Upper lobe of left lung (tissue), 6 donors: ENCODE measurements at regions not wholly inside any gene's neighbourhood (a gene's known extent, or its start where the extent isn't known, plus 50 kb on each side); places are given as distances from the start of the nearest gene placed in this dataset.

ENCODE experiments used
- ATAC-seq, 2 donors: fragments of 200-7000 bp; cut with Tn5 transposase; one replicate each; pipeline ENCODE4 v1.9.1; 2022; ENCODE audit warnings: mild to moderate bottlenecking in 2 of 2, moderate library complexity in 2 of 2; ENCODE audit not compliant: low FRiP score in 2 of 2
- DNase-seq, 2 donors: peaks; one replicate each; pipeline ENCODE4 v3.0.0-alpha.2; 2019 to 2020
- H3K27ac ChIP-seq, 4 donors: fragments of 200-600 bp; sonication (generic); one replicate each; pipeline ENCODE4 v1.5.1; 2016 to 2019
- H3K27me3 ChIP-seq, 4 donors: fragments of 200-600 bp; sonication (generic); one replicate each; pipeline ENCODE4 v1.5.1; 2017 to 2019
- H3K36me3 ChIP-seq, 4 donors: fragments of 200-600 bp; sonication (generic); one replicate each; pipeline ENCODE4 v1.5.1; 2016 to 2019
- H3K4me1 ChIP-seq, 4 donors: fragments of 200-600 bp; sonication (generic); one replicate each; pipeline ENCODE4 v1.5.1; 2018 to 2019
- H3K4me3 ChIP-seq, 4 donors: fragments of 200-600 bp; sonication (generic); one replicate each; pipeline ENCODE4 v1.5.1; 2017 to 2019; ENCODE audit warnings: mild to moderate bottlenecking in 2 of 4, moderate library complexity in 1 of 4
- H3K9me3 ChIP-seq, 4 donors: fragments of 200-600 bp; sonication (generic); one replicate each; pipeline ENCODE4 v1.5.1; 2018 to 2019
- EP300 ChIP-seq, 4 donors: sonication (generic); formaldehyde crosslinking; IDR thresholded peaks; one replicate each; pipeline ENCODE4 v1.5.1; 2017; ENCODE audit warnings: antibody characterized with exemption in 4 of 4, control low read depth in 2 of 4
- POLR2A ChIP-seq, 4 donors: fragments of 450-650 bp; IDR thresholded peaks; one replicate each; pipeline ENCODE4 v1.5.1; 2016 to 2017; ENCODE audit warnings: antibody characterized with exemption in 4 of 4, mild to moderate bottlenecking in 2 of 4
- POLR2AphosphoS5 ChIP-seq, 2 donors: sonication (generic); formaldehyde crosslinking; IDR thresholded peaks; one replicate each; pipeline ENCODE4 v1.5.1; 2017; ENCODE audit warnings: antibody characterized with exemption in 2 of 2
- WGBS, 2 donors: methylation state at CpG; one replicate each; pipeline ENCODE4 v1.1.5; 2017 to 2018; 5-methylcytosine and 5-hydroxymethylcytosine counted together
- TF ChIP-seq, protein P1 (sequence below), 6 experiments: fragments of 450-650 bp in 4 of 6; fragments of 200-600 bp in 2 of 6; sonication (generic) in 2 of 6; IDR thresholded peaks; one replicate each; pipeline ENCODE4 v1.5.1; 2016 to 2019; ENCODE audit warnings: antibody characterized with exemption in 6 of 6
- donor health status: DM: no; HTN: no; CAD: no; lungs with moderate emphysema.
- donor health status: DM: no; HTN: yes; CAD: no; lungs with severe emphysema.

DNA sequence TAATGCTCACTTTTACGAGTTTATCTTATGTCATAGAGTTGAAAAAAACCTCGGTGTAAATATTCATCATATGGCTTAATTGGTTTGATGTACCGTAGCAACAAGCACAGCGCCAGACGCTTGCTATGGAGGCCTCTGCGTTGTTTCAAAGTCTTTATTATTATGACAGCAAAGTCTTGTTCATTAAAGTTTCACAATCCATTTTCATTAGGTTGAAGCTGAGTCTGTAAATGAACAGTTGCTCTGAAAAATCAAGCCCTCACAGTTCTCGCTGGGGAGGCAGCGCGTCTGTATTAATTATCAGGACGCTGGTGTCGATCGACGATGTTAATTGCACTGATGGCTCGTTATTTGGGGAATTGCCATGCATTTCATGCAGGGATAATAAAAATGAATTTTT is 185.6 kb downstream of the INSC start:
- 89 to 91% methylated on average over 14 of the region's 14 CpGs for WGBS, 2 donors
- ATAC-seq (no peak), DNase-seq (no peak)
- Histone ChIP-seq H3K9me3 (peaks cover 0 to 8% (median 0%) of the 10 kb centered on the region in 4 donors), H3K4me3 (no peak overlapping the region), H3K27ac (no peak overlapping the region), H3K4me1 (no peaks in the 10 kb centered on the region), H3K27me3 (no peaks in the 10 kb centered on the region), H3K36me3 (no peaks in the 10 kb centered on the region)
- no peak for TF ChIP-seq POLR2A (IDR thresholded peaks at IDR 0.05)
- TF ChIP-seq POLR2AphosphoS5 (IDR thresholded peaks at IDR 0.05): no peak
- TF ChIP-seq, protein P1, sequence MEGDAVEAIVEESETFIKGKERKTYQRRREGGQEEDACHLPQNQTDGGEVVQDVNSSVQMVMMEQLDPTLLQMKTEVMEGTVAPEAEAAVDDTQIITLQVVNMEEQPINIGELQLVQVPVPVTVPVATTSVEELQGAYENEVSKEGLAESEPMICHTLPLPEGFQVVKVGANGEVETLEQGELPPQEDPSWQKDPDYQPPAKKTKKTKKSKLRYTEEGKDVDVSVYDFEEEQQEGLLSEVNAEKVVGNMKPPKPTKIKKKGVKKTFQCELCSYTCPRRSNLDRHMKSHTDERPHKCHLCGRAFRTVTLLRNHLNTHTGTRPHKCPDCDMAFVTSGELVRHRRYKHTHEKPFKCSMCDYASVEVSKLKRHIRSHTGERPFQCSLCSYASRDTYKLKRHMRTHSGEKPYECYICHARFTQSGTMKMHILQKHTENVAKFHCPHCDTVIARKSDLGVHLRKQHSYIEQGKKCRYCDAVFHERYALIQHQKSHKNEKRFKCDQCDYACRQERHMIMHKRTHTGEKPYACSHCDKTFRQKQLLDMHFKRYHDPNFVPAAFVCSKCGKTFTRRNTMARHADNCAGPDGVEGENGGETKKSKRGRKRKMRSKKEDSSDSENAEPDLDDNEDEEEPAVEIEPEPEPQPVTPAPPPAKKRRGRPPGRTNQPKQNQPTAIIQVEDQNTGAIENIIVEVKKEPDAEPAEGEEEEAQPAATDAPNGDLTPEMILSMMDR (IDR thresholded peaks at IDR 0.05): no peak
- TF ChIP-seq EP300 (IDR thresholded peaks at IDR 0.05): no peak

DNA sequence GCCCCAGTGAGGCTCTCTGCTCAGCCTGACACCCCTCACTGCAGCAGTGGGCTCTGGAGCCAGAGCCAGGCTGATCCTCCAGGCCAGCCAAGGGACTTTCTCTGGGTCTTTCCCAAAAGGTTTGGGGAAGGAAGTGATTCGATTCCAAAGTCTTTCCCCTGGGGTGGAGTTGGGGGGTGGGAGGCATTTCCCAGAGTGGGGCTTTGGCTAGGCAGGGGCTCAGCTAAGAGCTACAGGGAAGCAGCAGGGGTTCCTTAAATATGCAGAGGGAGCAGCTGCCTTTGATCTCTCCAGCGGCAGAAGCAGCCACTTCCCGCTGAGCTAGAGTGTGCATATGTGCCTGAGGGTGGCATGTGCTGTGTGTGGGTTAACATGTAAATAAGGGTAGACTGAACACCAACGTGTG is 192.9 kb downstream of the INSC start:
- H3K27ac ChIP-seq: no peak overlapping the region
- no peaks in the 10 kb centered on the region for H3K27me3 ChIP-seq
- H3K9me3 ChIP-seq: peaks cover 0 to 8% (median 0%) of the 10 kb centered on the region in 4 donors
- TF ChIP-seq, protein P1 (IDR thresholded peaks at IDR 0.05): no peak
- no peak for TF ChIP-seq POLR2AphosphoS5 (IDR thresholded peaks at IDR 0.05)
- no peak for TF ChIP-seq POLR2A (IDR thresholded peaks at IDR 0.05)
- no peak for TF ChIP-seq EP300 (IDR thresholded peaks at IDR 0.05)
- H3K4me1 ChIP-seq: no peaks in the 10 kb centered on the region
- ATAC-seq: no peak
- WGBS, 2 donors: 19 to 34% methylated on average over 3 to 4 of the region's 4 CpGs
- no peak overlapping the region for H3K4me3 ChIP-seq
- no peaks in the 10 kb centered on the region for H3K36me3 ChIP-seq
- DNase-seq: no peak

DNA sequence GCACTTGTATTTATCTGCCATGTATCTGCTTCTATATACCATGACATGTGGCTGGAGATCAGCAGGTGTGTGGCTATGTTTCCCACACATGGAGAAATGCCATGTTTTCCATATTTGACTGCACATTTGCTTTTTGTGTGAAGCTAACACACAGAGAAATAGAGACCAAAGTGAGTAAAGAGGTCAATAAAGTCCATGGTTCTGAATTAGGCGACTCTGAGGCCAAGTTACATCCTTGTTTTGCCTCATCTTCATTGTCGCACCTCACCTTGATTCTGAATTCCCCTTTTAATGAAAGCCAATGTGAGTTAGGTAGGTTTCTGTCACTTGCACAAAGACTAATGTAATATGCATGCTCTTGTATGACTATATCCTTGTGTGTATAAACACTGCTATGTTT is 194.1 kb downstream of the INSC start:
- H3K27me3 ChIP-seq: no peaks in the 10 kb centered on the region
- H3K4me1 ChIP-seq: no peaks in the 10 kb centered on the region
- no peak for DNase-seq
- no peak overlapping the region for H3K4me3 ChIP-seq
- no peaks in the 10 kb centered on the region for H3K36me3 ChIP-seq
- 62 to 92% methylated on average over 2 of the region's 2 CpGs for WGBS, 2 donors
- no peak for TF ChIP-seq POLR2A (IDR thresholded peaks at IDR 0.05)
- no peak for TF ChIP-seq POLR2AphosphoS5 (IDR thresholded peaks at IDR 0.05)
- TF ChIP-seq, protein P1 (IDR thresholded peaks at IDR 0.05): no peak
- no peak for TF ChIP-seq EP300 (IDR thresholded peaks at IDR 0.05)
- ATAC-seq: no peak
- H3K9me3 ChIP-seq: peaks cover 0 to 5% (median 0%) of the 10 kb centered on the region in 4 donors
- no peak overlapping the region for H3K27ac ChIP-seq

DNA sequence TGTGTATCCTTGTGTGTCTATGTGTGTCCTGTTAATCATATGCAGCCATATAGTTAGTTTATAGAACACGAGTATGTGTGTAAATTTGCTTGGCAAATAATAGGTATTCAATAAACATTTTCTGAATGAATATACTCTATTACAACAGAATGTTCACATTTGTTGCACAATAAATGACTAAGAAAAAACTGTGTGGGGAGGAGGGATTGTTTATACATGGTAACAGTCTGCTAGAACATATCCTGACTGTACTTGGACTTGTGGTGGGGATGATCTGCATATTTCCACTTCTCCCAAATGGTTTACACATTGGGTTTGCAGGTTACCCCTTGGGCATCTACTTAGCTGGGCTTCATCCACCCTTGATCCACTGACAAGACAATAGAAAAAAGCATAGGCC is 194.6 kb downstream of the INSC start:
- DNase-seq (no peak), ATAC-seq (no peak)
- H3K4me1 ChIP-seq: no peaks in the 10 kb centered on the region
- TF ChIP-seq POLR2AphosphoS5 (IDR thresholded peaks at IDR 0.05): no peak
- TF ChIP-seq EP300 (IDR thresholded peaks at IDR 0.05): no peak
- no peak for TF ChIP-seq POLR2A (IDR thresholded peaks at IDR 0.05)
- TF ChIP-seq, protein P1 (IDR thresholded peaks at IDR 0.05): no peak
- peaks cover 0 to under 1% (median 0%) of the 10 kb centered on the region in 4 donors for H3K9me3 ChIP-seq
- no peaks in the 10 kb centered on the region for H3K36me3 ChIP-seq
- no peak overlapping the region for H3K4me3 ChIP-seq
- no peak overlapping the region for H3K27ac ChIP-seq
- 61 to 76% methylated on average over 1 of the region's 1 CpG for whole genome bisulfite sequencing, 2 donors
- H3K27me3 ChIP-seq: no peaks in the 10 kb centered on the region

DNA sequence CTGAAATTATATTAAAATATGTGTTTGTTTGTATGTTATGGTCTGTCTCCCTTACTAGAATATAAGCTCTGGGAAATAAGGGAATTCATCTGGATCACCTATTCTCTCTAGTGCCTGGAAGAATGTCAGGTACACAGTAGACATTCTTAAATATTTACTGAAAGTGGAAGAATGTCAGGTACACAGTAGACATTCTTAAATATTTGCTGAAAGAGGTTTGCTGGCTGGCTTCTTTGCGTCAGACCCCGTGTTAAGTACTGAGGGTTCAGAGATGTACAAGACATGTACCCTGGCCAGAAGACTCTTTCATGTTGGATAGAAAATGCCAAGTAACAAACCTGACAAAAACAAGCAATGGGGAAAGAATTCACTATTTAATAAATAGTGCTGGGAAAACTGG is 199.1 kb downstream of the INSC start:
- DNase-seq: no peak
- H3K4me3 ChIP-seq: no peak overlapping the region
- H3K27ac ChIP-seq: no peak overlapping the region
- no peaks in the 10 kb centered on the region for H3K4me1 ChIP-seq
- no peak for ATAC-seq
- H3K27me3 ChIP-seq: no peaks in the 10 kb centered on the region
- TF ChIP-seq POLR2A (IDR thresholded peaks at IDR 0.05) (no peak), EP300 (IDR thresholded peaks at IDR 0.05) (no peak), POLR2AphosphoS5 (IDR thresholded peaks at IDR 0.05) (no peak)
- TF ChIP-seq, protein P1 (IDR thresholded peaks at IDR 0.05): no peak
- no peaks in the 10 kb centered on the region for H3K9me3 ChIP-seq
- no peaks in the 10 kb centered on the region for H3K36me3 ChIP-seq
- WGBS, 2 donors: 68 to 70% methylated on average over 2 of the region's 2 CpGs
